Gastrocnemius medialis (tissue), 4 donors: ENCODE measurements at regions not wholly inside any gene's neighbourhood (a gene's known extent, or its start where the extent isn't known, plus 50 kb on each side); places are given as distances from the start of the nearest gene placed in this dataset.
A peak's percentile ranks its signal among the peaks of the same experiment; 100 is the strongest.
"Not testable (repeated sequence)": the region's sequence is repeated elsewhere in the genome, so short reads cannot be mapped to it uniquely, and the experiment has no call there.

Experiments used
- ATAC-seq, 2 donors: fragments of 150-250 bp; one replicate each; pipeline ENCODE4 v1.9.1; 2016
- DNase-seq, 2 donors: peaks; one replicate each; pipeline ENCODE4 v3.0.0-alpha.2; 2019
- H3K27ac ChIP-seq, 4 donors: fragments of 200-600 bp; sonication (generic); 1 replicate in 1 of 4; 2 replicates in 3 of 4; pipeline ENCODE4 v1.5.1; 2016 to 2018; ENCODE audit warnings: mild to moderate bottlenecking in 2 of 4, moderate library complexity in 1 of 4
- H3K27me3 ChIP-seq, 3 donors: fragments of 200-600 bp; sonication (generic) in 2 of 3; 1 replicate in 1 of 3; 2 replicates in 2 of 3; pipeline versions ENCODE4 v1.5.1 to v1.6.0; 2016 to 2019; ENCODE audit warnings: mild to moderate bottlenecking in 1 of 3, moderate library complexity in 1 of 3
- H3K36me3 ChIP-seq, 2 donors: fragments of 200-600 bp; sonication (generic) in 1 of 2; one replicate each; pipeline ENCODE4 v1.5.1; 2017 to 2018
- H3K4me1 ChIP-seq, 2 donors: fragments of 200-600 bp; sonication (generic) in 1 of 2; one replicate each; pipeline ENCODE4 v1.5.1; 2016 to 2017; ENCODE audit warnings: mild to moderate bottlenecking in 2 of 2
- H3K4me3 ChIP-seq, 4 donors: fragments of 200-600 bp; sonication (generic) in 3 of 4; 1 replicate in 1 of 4; 2 replicates in 3 of 4; pipeline ENCODE4 v1.5.1; 2016 to 2019; ENCODE audit warnings: mild to moderate bottlenecking in 2 of 4
- H3K9me3 ChIP-seq, 3 donors: fragments of 200-600 bp; sonication (generic) in 2 of 3; 1 replicate in 1 of 3; 2 replicates in 2 of 3; pipeline ENCODE4 v1.5.1; 2016 to 2019
- POLR2A ChIP-seq, 2 donors: fragments of 450-650 bp; IDR thresholded peaks; one replicate each; pipeline ENCODE4 v1.6.1; 2017; ENCODE audit warnings: antibody characterized with exemption in 2 of 2, mild to moderate bottlenecking in 2 of 2, moderate library complexity in 2 of 2
- in situ Hi-C, 4 donors: fragments of 200-750 bp; cut with MboI; loops; one replicate each; pipeline versions ENCODE4 v1.15.0 to v1.8.0; 2017; ENCODE audit warnings: low sequenced_read_pairs in 4 of 4
- intact Hi-C: fragments of 100-400 bp; cut with DNase I; formaldehyde crosslinking; loops from one replicate; pipeline ENCODE4 v1.15.1; 2023; ENCODE audit warnings: low total_unique reads
- TF ChIP-seq, protein P1 (sequence below), 5 experiments: fragments of 450-650 bp in 3 of 5; fragments of 200-600 bp in 2 of 5; sonication (generic) in 2 of 5; IDR thresholded peaks in 4 of 5; conservative IDR thresholded peaks in 1 of 5; 1 replicate in 4 of 5; 2 replicates in 1 of 5; pipeline ENCODE4 v1.5.1; 2016 to 2019; ENCODE audit warnings: antibody characterized with exemption in 5 of 5, mild to moderate bottlenecking in 3 of 5, moderate library complexity in 3 of 5

DNA sequence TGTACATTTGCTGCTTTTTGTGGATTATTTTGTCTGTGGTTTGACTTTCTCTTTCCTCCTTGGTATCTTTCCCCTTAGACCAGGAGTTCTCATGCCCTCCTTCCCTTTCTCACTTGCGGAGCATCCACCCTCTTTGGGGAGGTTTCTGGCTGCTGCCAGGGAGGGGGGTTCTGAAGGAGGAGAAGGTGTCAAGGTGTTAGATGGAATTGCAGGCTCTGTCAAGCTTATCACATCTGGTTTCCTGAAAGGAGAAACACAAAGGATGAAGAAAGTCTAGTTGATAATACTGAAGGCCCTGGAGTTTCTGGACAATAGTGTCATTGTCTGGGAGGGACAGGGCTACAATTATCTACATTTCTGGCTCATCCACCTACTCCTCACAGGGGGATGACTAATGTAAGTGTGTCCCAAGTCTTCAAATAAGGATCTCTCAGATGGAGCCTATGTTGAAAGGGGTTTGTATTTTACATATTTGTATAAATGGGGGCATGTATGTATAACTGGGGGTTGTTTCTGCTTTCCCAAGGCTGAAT lies 217.3 kb upstream of the CCDC196 start:
- no peak for ATAC-seq
- Histone ChIP-seq H3K4me1 (no peaks in the 10 kb centered on the region), H3K27ac (no peak overlapping the region), H3K9me3 (no peaks in the 10 kb centered on the region), H3K27me3 (no peaks in the 10 kb centered on the region), H3K4me3 (no peak overlapping the region), H3K36me3 (no peaks in the 10 kb centered on the region)
- no peak for DNase-seq
- intact Hi-C loops (no loop called here), in situ Hi-C loops (no loop called here)
- no peak for TF ChIP-seq POLR2A (IDR thresholded peaks at IDR 0.05)
- TF ChIP-seq, protein P1, sequence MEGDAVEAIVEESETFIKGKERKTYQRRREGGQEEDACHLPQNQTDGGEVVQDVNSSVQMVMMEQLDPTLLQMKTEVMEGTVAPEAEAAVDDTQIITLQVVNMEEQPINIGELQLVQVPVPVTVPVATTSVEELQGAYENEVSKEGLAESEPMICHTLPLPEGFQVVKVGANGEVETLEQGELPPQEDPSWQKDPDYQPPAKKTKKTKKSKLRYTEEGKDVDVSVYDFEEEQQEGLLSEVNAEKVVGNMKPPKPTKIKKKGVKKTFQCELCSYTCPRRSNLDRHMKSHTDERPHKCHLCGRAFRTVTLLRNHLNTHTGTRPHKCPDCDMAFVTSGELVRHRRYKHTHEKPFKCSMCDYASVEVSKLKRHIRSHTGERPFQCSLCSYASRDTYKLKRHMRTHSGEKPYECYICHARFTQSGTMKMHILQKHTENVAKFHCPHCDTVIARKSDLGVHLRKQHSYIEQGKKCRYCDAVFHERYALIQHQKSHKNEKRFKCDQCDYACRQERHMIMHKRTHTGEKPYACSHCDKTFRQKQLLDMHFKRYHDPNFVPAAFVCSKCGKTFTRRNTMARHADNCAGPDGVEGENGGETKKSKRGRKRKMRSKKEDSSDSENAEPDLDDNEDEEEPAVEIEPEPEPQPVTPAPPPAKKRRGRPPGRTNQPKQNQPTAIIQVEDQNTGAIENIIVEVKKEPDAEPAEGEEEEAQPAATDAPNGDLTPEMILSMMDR (IDR thresholded peaks at IDR 0.05 in 4 of 5, conservative IDR thresholded peaks at IDR 0.05 in 1 of 5), result no peak

DNA sequence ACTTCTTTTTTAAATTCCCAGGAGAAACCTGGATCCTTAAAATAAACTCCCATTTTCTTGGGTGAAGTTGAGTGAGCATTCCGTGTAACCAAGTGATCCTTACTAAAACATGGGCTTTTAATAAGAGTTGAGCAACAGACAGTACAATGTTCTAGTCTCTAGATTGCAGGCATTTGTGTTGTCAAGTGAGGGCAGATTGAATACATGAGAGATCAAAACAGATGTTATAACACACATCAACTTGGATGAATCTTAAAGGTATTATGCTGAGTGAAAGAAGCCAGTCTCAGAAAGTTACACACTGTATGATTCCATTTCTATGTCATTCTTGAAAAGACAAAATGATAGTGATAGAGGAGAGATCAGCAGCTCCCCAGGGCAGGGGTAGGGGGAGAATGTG lies 213.9 kb upstream of the CCDC196 start:
- intact Hi-C loops, result no loop called here

GRCh38 chr14:66273261-66273832 lies 212.8 kb upstream of the CCDC196 start:
- TF ChIP-seq, protein P1 (IDR thresholded peaks at IDR 0.05 in 4 of 5, conservative IDR thresholded peaks at IDR 0.05 in 1 of 5), result no peak
- no peak for TF ChIP-seq POLR2A (IDR thresholded peaks at IDR 0.05)
- DNase-seq, result no peak
- no peak overlapping the region for H3K4me3 ChIP-seq
- no peaks in the 10 kb centered on the region for H3K27me3 ChIP-seq
- no peak overlapping the region for H3K27ac ChIP-seq
- intact Hi-C loops, result no loop called here
- H3K9me3 ChIP-seq, result no peaks in the 10 kb centered on the region
- in situ Hi-C loops, result no loop called here
- no peak for ATAC-seq
- no peaks in the 10 kb centered on the region for H3K36me3 ChIP-seq
- no peaks in the 10 kb centered on the region for H3K4me1 ChIP-seq

More for the DNA sequence above, 213.9 kb upstream of the CCDC196 start:
- H3K27me3 ChIP-seq, result no peaks in the 10 kb centered on the region
- in situ Hi-C loops, result no loop called here
- no peaks in the 10 kb centered on the region for H3K36me3 ChIP-seq
- no peak overlapping the region for H3K27ac ChIP-seq
- ATAC-seq, result no peak
- TF ChIP-seq, protein P1 (IDR thresholded peaks at IDR 0.05 in 4 of 5, conservative IDR thresholded peaks at IDR 0.05 in 1 of 5), result no peak
- no peak for TF ChIP-seq POLR2A (IDR thresholded peaks at IDR 0.05)
- H3K9me3 ChIP-seq, result no peaks in the 10 kb centered on the region
- H3K4me1 ChIP-seq, result no peaks in the 10 kb centered on the region
- DNase-seq, result no peak
- no peak overlapping the region for H3K4me3 ChIP-seq

GRCh38 chr14:66278418-66278817 lies 207.8 kb upstream of the CCDC196 start:
- H3K9me3 ChIP-seq, ATAC-seq, H3K27me3 ChIP-seq, in situ Hi-C loops, DNase-seq, H3K27ac ChIP-seq, H3K4me3 ChIP-seq, H3K36me3 ChIP-seq, intact Hi-C loops, H3K4me1 ChIP-seq: not testable (repeated sequence)

- no peak for TF ChIP-seq POLR2A (IDR thresholded peaks at IDR 0.05)
- TF ChIP-seq, protein P1 (IDR thresholded peaks at IDR 0.05 in 4 of 5, conservative IDR thresholded peaks at IDR 0.05 in 1 of 5), result no peak
- no peaks in the 10 kb centered on the region for H3K27me3 ChIP-seq
- intact Hi-C loops, result no loop called here
- DNase-seq (peak; percentile 7 to 20), ATAC-seq (peak; percentile 61 to 73)
- H3K4me1 ChIP-seq, result peaks cover 0 to 4% of the 10 kb centered on the region in 2 donors
- no peak overlapping the region for H3K4me3 ChIP-seq
- peak overlapping the region; percentile 37 to 68 (median 54) for H3K27ac ChIP-seq
- H3K9me3 ChIP-seq, result no peaks in the 10 kb centered on the region
- in situ Hi-C loops, result no loop called here
- H3K36me3 ChIP-seq, result no peaks in the 10 kb centered on the region
Measured at GRCh38 chr14:66281036-66281776, 205.0 kb upstream of the CCDC196 start.
